HEK293 (cell line): ENCODE measurements at regions not wholly inside any gene's neighbourhood (a gene's known extent, or its start where the extent isn't known, plus 50 kb on each side); places are given as distances from the start of the nearest gene placed in this dataset.

ENCODE experiments used
- CTCF ChIA-PET: fragments of 350-600 bp; formaldehyde crosslinking; extraction: SDS; loops from one replicate; lab custom pipeline; 2021; ENCODE audit warnings: antibody characterized with exemption; lab: Yijun Ruan, JAX
- POLR2A ChIA-PET: fragments of 300-600 bp; formaldehyde crosslinking; extraction: SDS; loops from one replicate; lab custom pipeline; 2020; ENCODE audit warnings: antibody characterized with exemption, inconsistent platforms; lab: Yijun Ruan, JAX
- H3K27ac ChIP-seq: fragments of 200-500 bp; sonication (Bioruptor generic); 2 replicates; pipeline ENCODE4 v1.5.1; 2014; ENCODE audit warnings: low read depth, low read length, control low read depth, inconsistent platforms; ENCODE audit errors: extremely low read depth
- H3K36me3 ChIP-seq, 2 experiments: fragments of 200-500 bp in 1 of 2; sonication (Bioruptor generic) in 1 of 2; 1 replicate in 1 of 2; 2 replicates in 1 of 2; pipeline ENCODE4 v1.5.1; 2014 to 2017; ENCODE audit warnings: inconsistent platforms in 2 of 2, low read length in 2 of 2; ENCODE audit not compliant: control insufficient read depth in 2 of 2, insufficient read depth in 1 of 2
- H3K4me1 ChIP-seq: fragments of 200-500 bp; sonication (Bioruptor generic); 2 replicates; pipeline ENCODE4 v1.5.1; 2014; ENCODE audit warnings: mild to moderate bottlenecking, low read length, inconsistent platforms; ENCODE audit not compliant: control insufficient read depth, insufficient read depth
- H3K4me3 ChIP-seq: 2 replicates; pipeline ENCODE4 v1.5.1; 2011; ENCODE audit warnings: low read depth, mild to moderate bottlenecking, control low read depth, low read length, moderate library complexity
- H3K9me3 ChIP-seq: fragments of 200-500 bp; sonication (Bioruptor generic); 2 replicates; pipeline ENCODE4 v1.5.1; 2014; ENCODE audit warnings: low read depth, low read length, inconsistent platforms; ENCODE audit not compliant: control insufficient read depth, insufficient read depth
- HOXA7 ChIP-seq: sonication (generic); formaldehyde crosslinking; IDR thresholded peaks from 2 replicates; pipeline ENCODE4 v1.8.1; 2022; ENCODE audit warnings: missing genetic modification reagents, borderline replicate concordance
- SETDB1 ChIP-seq: IDR thresholded peaks from one replicate; pipeline ENCODE4 v1.6.1; 2017; ENCODE audit warnings: mild to moderate bottlenecking, low read length, moderate library complexity, mixed read lengths; ENCODE audit not compliant: insufficient read length
- TSHZ1 ChIP-seq: fragments of 450-650 bp; formaldehyde crosslinking; IDR thresholded peaks from 2 replicates; pipeline ENCODE4 v1.5.1; 2016; ENCODE audit warnings: missing biosample characterization, missing genetic modification characterization, borderline replicate concordance
- WT1 ChIP-seq: fragments of 450-650 bp; formaldehyde crosslinking; IDR thresholded peaks from 2 replicates; pipeline ENCODE4 v1.5.1; 2016; ENCODE audit warnings: missing biosample characterization, missing genetic modification characterization
- YY1 ChIP-seq: fragments of 450-650 bp; formaldehyde crosslinking; IDR thresholded peaks from 2 replicates; pipeline ENCODE4 v1.5.1; 2018; ENCODE audit warnings: missing biosample characterization, missing genetic modification characterization
- ZBTB21 ChIP-seq: fragments of 450-650 bp; formaldehyde crosslinking; IDR thresholded peaks from 2 replicates; pipeline ENCODE4 v1.5.1; 2017; ENCODE audit warnings: missing biosample characterization, missing genetic modification characterization
- ZBTB6 ChIP-seq: fragments of 450-650 bp; formaldehyde crosslinking; IDR thresholded peaks from 2 replicates; pipeline ENCODE4 v1.5.1; 2017; ENCODE audit warnings: missing biosample characterization, missing genetic modification characterization
- ZFP69B ChIP-seq: fragments of 450-650 bp; formaldehyde crosslinking; IDR thresholded peaks from 2 replicates; pipeline ENCODE4 v1.5.1; 2016; ENCODE audit warnings: missing biosample characterization, missing genetic modification characterization
- ZNF121 ChIP-seq: fragments of 450-650 bp; formaldehyde crosslinking; IDR thresholded peaks from 2 replicates; pipeline ENCODE4 v1.5.1; 2016; ENCODE audit warnings: missing biosample characterization, missing genetic modification characterization
- ZNF16 ChIP-seq: fragments of 450-650 bp; formaldehyde crosslinking; IDR thresholded peaks from 2 replicates; pipeline ENCODE4 v1.5.1; 2016; ENCODE audit warnings: low read depth, missing biosample characterization, missing genetic modification characterization
- ZNF18 ChIP-seq: fragments of 450-650 bp; formaldehyde crosslinking; IDR thresholded peaks from 2 replicates; pipeline ENCODE4 v1.5.1; 2016; ENCODE audit warnings: missing biosample characterization, missing genetic modification characterization
- ZNF248 ChIP-seq: fragments of 450-650 bp; formaldehyde crosslinking; IDR thresholded peaks from 2 replicates; pipeline ENCODE4 v1.5.1; 2017; ENCODE audit warnings: missing biosample characterization, missing genetic modification characterization
- ZNF292 ChIP-seq: fragments of 450-650 bp; formaldehyde crosslinking; IDR thresholded peaks from 2 replicates; pipeline ENCODE4 v1.5.1; 2016; ENCODE audit warnings: low read depth, missing biosample characterization, missing genetic modification characterization, borderline replicate concordance
- ZNF398 ChIP-seq: fragments of 450-650 bp; formaldehyde crosslinking; IDR thresholded peaks from 2 replicates; pipeline ENCODE4 v1.5.1; 2017; ENCODE audit warnings: missing biosample characterization, missing genetic modification characterization
- ZNF423 ChIP-seq: fragments of 450-650 bp; formaldehyde crosslinking; IDR thresholded peaks from 2 replicates; pipeline ENCODE4 v1.5.1; 2016; ENCODE audit warnings: missing biosample characterization, missing genetic modification characterization
- ZNF501 ChIP-seq: fragments of 450-650 bp; formaldehyde crosslinking; IDR thresholded peaks from 2 replicates; pipeline ENCODE4 v1.5.1; 2016; ENCODE audit warnings: missing biosample characterization, missing genetic modification characterization
- ZNF521 ChIP-seq: fragments of 450-650 bp; formaldehyde crosslinking; IDR thresholded peaks from 2 replicates; pipeline ENCODE4 v1.5.1; 2017; ENCODE audit warnings: missing biosample characterization, mild to moderate bottlenecking, missing genetic modification characterization
- ZNF544 ChIP-seq: fragments of 450-650 bp; formaldehyde crosslinking; IDR thresholded peaks from 2 replicates; pipeline ENCODE4 v1.5.0; 2017; ENCODE audit warnings: missing biosample characterization, missing genetic modification characterization
- ZNF596 ChIP-seq: fragments of 450-650 bp; IDR thresholded peaks from 2 replicates; pipeline ENCODE4 v1.5.0; 2018; ENCODE audit warnings: missing biosample characterization, mild to moderate bottlenecking, missing genetic modification characterization, moderate library complexity
- ZNF600 ChIP-seq: fragments of 450-650 bp; formaldehyde crosslinking; IDR thresholded peaks from 2 replicates; pipeline ENCODE4 v1.5.1; 2016; ENCODE audit warnings: missing biosample characterization, missing genetic modification characterization
- ZNF623 ChIP-seq: fragments of 450-650 bp; formaldehyde crosslinking; IDR thresholded peaks from 2 replicates; pipeline ENCODE4 v1.5.1; 2016; ENCODE audit warnings: missing biosample characterization, missing genetic modification characterization
- ZNF660 ChIP-seq: fragments of 450-650 bp; IDR thresholded peaks from 2 replicates; pipeline ENCODE4 v1.5.1; 2018; ENCODE audit warnings: missing biosample characterization, mild to moderate bottlenecking, missing genetic modification characterization
- ZNF670 ChIP-seq: fragments of 450-650 bp; formaldehyde crosslinking; IDR thresholded peaks from 2 replicates; pipeline ENCODE4 v1.5.1; 2016; ENCODE audit warnings: missing biosample characterization, missing genetic modification characterization, low read depth
- ZNF692 ChIP-seq: fragments of 450-650 bp; formaldehyde crosslinking; IDR thresholded peaks from 2 replicates; pipeline ENCODE4 v1.5.1; 2016; ENCODE audit warnings: missing biosample characterization, missing genetic modification characterization
- ZNF76 ChIP-seq: fragments of 450-650 bp; formaldehyde crosslinking; IDR thresholded peaks from 2 replicates; pipeline ENCODE4; 2016; ENCODE audit warnings: low read depth, missing biosample characterization, missing genetic modification characterization, borderline replicate concordance
- ZSCAN23 ChIP-seq: fragments of 450-650 bp; formaldehyde crosslinking; IDR thresholded peaks from 2 replicates; pipeline ENCODE4 v1.5.1; 2016; ENCODE audit warnings: missing biosample characterization, missing genetic modification characterization
- ZXDB ChIP-seq: fragments of 450-650 bp; formaldehyde crosslinking; IDR thresholded peaks from 2 replicates; pipeline ENCODE4 v1.5.1; 2016; ENCODE audit warnings: missing biosample characterization, missing genetic modification characterization

GRCh38 chr13:99133848-99134247 lies 66.8 kb upstream of the UBAC2 start:
- POLR2A ChIA-PET: no interaction called here

GRCh38 chr13:99135591-99135990 lies 65.1 kb upstream of the UBAC2 start:
- POLR2A ChIA-PET: no interaction called here
- H3K27ac ChIP-seq: no peak overlapping the region
- H3K9me3 ChIP-seq: no peaks in the 10 kb centered on the region
- no peaks in the 10 kb centered on the region for H3K4me1 ChIP-seq
- CTCF ChIA-PET: no interaction called here
- no peaks in the 10 kb centered on the region for H3K36me3 ChIP-seq
- H3K4me3 ChIP-seq: no peak overlapping the region
- TF ChIP-seq ZNF670: no peak
- no peak for TF ChIP-seq ZNF292 (tag by site-specific recombination)
- TF ChIP-seq ZBTB21 (tag by site-specific recombination): no peak
- TF ChIP-seq ZBTB6 (tag by site-specific recombination): no peak
- no peak for TF ChIP-seq TSHZ1 (tag by site-specific recombination)
- TF ChIP-seq ZNF692 (tag by site-specific recombination): no peak
- no peak for TF ChIP-seq ZNF596 (tag by site-specific recombination)
- TF ChIP-seq ZNF18 (tag by site-specific recombination): no peak
- no peak for TF ChIP-seq ZNF16 (tag by site-specific recombination)

More at GRCh38 chr13:99133848-99134247, 66.8 kb upstream of the UBAC2 start:
- no peaks in the 10 kb centered on the region for H3K4me1 ChIP-seq
- H3K36me3 ChIP-seq: no peaks in the 10 kb centered on the region
- H3K4me3 ChIP-seq: no peak overlapping the region
- no peaks in the 10 kb centered on the region for H3K9me3 ChIP-seq
- TF ChIP-seq ZNF521 (tag by site-specific recombination) (no peak), ZNF423 (tag by site-specific recombination) (no peak), SETDB1 (no peak), WT1 (tag by site-specific recombination) (no peak), ZNF501 (tag by site-specific recombination) (no peak), ZNF18 (tag by site-specific recombination) (no peak), YY1 (tag by site-specific recombination) (no peak), ZNF623 (tag by site-specific recombination) (no peak), ZNF121 (tag by site-specific recombination) (no peak), ZXDB (tag by site-specific recombination) (no peak), ZNF544 (tag by site-specific recombination) (no peak), ZFP69B (tag by site-specific recombination) (no peak), ZNF600 (tag by site-specific recombination) (no peak), ZBTB6 (tag by site-specific recombination) (no peak), ZNF660 (tag by site-specific recombination) (no peak), ZNF398 (tag by site-specific recombination) (no peak), ZNF76 (tag by site-specific recombination) (no peak), ZNF248 (tag by site-specific recombination) (no peak), HOXA7 (CRISPR knock-in tag) (no peak), ZSCAN23 (tag by site-specific recombination) (no peak)
- CTCF ChIA-PET: no interaction called here
- H3K27ac ChIP-seq: no peak overlapping the region
